ENCODE measurements at regions not wholly inside any gene's neighbourhood (a gene's known extent, or its start where the extent isn't known, plus 50 kb on each side); places are given as distances from the start of the nearest gene placed in this dataset.

DNA sequence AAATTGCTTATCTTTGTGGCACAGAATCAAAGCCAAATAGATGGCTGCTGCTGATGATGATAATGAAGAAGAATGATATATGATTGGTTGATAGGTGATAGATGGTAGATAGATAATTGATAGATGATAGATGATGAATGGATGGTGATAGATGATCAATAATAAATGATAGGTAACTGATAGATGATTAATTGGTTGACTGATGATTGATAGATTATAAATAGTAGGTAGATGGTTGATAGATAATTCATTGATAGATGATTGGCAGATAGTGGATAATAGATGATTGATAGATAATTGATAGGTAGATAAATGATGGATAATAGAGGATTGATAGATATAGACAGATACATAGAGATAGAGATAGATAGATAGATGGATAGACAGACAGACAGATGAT is 430.2 kb downstream of the EIPR1 start:
- H3K4me3 ChIP-seq, result no peak overlapping the region
- peaks cover 0 to 3% (median 0%) of the 10 kb centered on the region in 3 donors for H3K9me3 ChIP-seq (replicated peaks in 1 of 3)
- no peaks in the 10 kb centered on the region for H3K36me3 ChIP-seq (replicated peaks in 1 of 2)
- H3K27me3 ChIP-seq, result no peaks in the 10 kb centered on the region
- no peak overlapping the region for H3K27ac ChIP-seq
- intact Hi-C loops (cut with DNase I), result no loop called here
- TF ChIP-seq, protein P1, sequence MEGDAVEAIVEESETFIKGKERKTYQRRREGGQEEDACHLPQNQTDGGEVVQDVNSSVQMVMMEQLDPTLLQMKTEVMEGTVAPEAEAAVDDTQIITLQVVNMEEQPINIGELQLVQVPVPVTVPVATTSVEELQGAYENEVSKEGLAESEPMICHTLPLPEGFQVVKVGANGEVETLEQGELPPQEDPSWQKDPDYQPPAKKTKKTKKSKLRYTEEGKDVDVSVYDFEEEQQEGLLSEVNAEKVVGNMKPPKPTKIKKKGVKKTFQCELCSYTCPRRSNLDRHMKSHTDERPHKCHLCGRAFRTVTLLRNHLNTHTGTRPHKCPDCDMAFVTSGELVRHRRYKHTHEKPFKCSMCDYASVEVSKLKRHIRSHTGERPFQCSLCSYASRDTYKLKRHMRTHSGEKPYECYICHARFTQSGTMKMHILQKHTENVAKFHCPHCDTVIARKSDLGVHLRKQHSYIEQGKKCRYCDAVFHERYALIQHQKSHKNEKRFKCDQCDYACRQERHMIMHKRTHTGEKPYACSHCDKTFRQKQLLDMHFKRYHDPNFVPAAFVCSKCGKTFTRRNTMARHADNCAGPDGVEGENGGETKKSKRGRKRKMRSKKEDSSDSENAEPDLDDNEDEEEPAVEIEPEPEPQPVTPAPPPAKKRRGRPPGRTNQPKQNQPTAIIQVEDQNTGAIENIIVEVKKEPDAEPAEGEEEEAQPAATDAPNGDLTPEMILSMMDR (IDR thresholded peaks at IDR 0.05), result no peak
- TF ChIP-seq POLR2A (IDR thresholded peaks at IDR 0.05), result no peak
- H3K4me1 ChIP-seq (replicated peaks in 1 of 2), result no peaks in the 10 kb centered on the region
- DNase-seq, result no peak

DNA sequence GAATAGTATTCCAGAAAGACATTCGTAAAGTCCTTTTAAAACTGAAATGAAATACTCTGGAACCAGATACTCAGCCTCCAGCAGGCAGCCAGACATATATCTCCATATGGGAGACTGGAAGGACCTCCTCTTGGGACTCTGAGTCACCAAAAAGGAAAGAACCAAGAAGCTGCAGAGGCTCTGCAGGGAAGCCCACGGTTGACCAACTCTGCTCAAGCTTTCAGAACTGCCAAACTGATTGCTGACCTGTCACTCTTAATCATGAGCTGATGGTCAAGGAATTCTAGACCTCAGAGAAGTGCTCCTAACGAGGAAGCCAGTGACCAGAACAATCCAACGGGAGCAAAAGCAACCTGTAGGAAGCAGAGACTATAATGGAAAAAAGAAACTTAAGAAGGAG is 434.7 kb downstream of the EIPR1 start:
- no peak for DNase-seq
- 56 to 66% (median 64%) methylated on average over 4 of the region's 4 CpGs for WGBS, 4 donors
- H3K4me3 ChIP-seq, result no peak overlapping the region
- intact Hi-C loops (cut with DNase I), result no loop called here
- peaks cover 0 to 3% (median 0%) of the 10 kb centered on the region in 3 donors for H3K9me3 ChIP-seq (replicated peaks in 1 of 3)
- no peaks in the 10 kb centered on the region for H3K27me3 ChIP-seq
- H3K4me1 ChIP-seq (replicated peaks in 1 of 2), result no peaks in the 10 kb centered on the region
- TF ChIP-seq POLR2A (IDR thresholded peaks at IDR 0.05), result no peak
- TF ChIP-seq, protein P1 (IDR thresholded peaks at IDR 0.05), result no peak
- H3K27ac ChIP-seq, result no peak overlapping the region
- no peaks in the 10 kb centered on the region for H3K36me3 ChIP-seq (replicated peaks in 1 of 2)

DNA sequence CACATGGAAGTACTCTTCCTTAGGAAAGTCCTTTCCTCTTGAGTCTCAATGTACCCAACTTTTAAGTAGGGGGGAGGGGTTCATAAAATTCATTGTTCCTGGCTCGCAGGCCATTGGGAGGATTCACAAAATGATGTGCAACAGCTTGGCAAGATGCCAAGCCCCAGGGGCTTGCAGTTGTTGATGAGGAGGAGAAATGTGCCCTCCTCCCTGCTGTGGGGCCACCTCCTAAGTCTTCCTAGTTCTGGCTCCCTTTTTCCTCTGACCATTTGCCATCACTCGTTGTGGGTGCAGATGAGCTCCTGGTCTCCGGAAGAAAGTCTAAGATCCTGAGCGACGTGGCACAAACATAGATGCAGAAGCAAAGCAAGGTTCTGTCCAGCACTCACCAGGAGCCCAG is 435.4 kb downstream of the EIPR1 start:
- no peaks in the 10 kb centered on the region for H3K36me3 ChIP-seq (replicated peaks in 1 of 2)
- intact Hi-C loops (cut with DNase I), result no loop called here
- no peaks in the 10 kb centered on the region for H3K27me3 ChIP-seq
- 76 to 94% (median 83%) methylated on average over 4 to 5 of the region's 5 CpGs for WGBS, 4 donors
- H3K4me3 ChIP-seq, result no peak overlapping the region
- H3K27ac ChIP-seq, result no peak overlapping the region
- no peak for DNase-seq
- peaks cover 0 to 3% (median 0%) of the 10 kb centered on the region in 3 donors for H3K9me3 ChIP-seq (replicated peaks in 1 of 3)
- TF ChIP-seq, protein P1 (IDR thresholded peaks at IDR 0.05), result no peak
- no peak for TF ChIP-seq POLR2A (IDR thresholded peaks at IDR 0.05)
- H3K4me1 ChIP-seq (replicated peaks in 1 of 2), result no peaks in the 10 kb centered on the region

DNA sequence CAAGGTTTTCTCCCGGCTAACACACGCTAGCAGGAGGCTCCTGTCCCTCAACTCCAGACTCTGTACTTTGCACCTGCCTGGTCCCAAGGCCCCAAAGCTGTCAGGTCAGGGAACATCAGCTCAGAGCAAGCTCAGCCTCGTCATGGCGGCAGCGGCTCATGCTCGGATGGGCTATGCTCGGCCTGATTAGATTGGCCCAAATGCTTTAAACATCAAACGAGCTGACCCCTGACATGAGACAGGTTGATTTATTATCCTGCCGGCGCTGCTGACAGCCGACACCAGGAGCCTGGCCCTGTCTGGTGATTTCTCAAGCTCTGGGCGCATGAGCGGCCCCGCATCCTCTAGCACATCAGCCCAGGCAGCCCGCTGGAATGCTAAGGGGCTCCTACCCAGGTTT is 436.4 kb downstream of the EIPR1 start:
- Histone ChIP-seq H3K27ac (no peak overlapping the region), H3K27me3 (no peaks in the 10 kb centered on the region), H3K9me3 (replicated peaks in 1 of 3) (peaks cover 0 to 3% (median 0%) of the 10 kb centered on the region in 3 donors), H3K4me3 (no peak overlapping the region), H3K36me3 (replicated peaks in 1 of 2) (no peaks in the 10 kb centered on the region), H3K4me1 (replicated peaks in 1 of 2) (no peaks in the 10 kb centered on the region)
- WGBS, 4 donors, result 58 to 72% (median 60%) methylated on average over 7 to 15 of the region's 15 CpGs
- no peak for DNase-seq
- intact Hi-C loops (cut with DNase I), result no loop called here
- TF ChIP-seq, protein P1 (IDR thresholded peaks at IDR 0.05), result no peak
- no peak for TF ChIP-seq POLR2A (IDR thresholded peaks at IDR 0.05)
